A549 (cell line): ENCODE measurements at regions not wholly inside any gene's neighbourhood (a gene's known extent, or its start where the extent isn't known, plus 50 kb on each side); places are given as distances from the start of the nearest gene placed in this dataset.
"Not testable (repeated sequence)": the region's sequence is repeated elsewhere in the genome, so short reads cannot be mapped to it uniquely, and the experiment has no call there.

ENCODE experiments used
- ATAC-seq, 2 experiments: fragments of 200-7000 bp in 1 of 2; fragments of >200 bp in 1 of 2; cut with Nextera tagmentation in 1 of 2; cut with Tn5 transposase in 1 of 2; 3 replicates each; pipeline versions ENCODE4 v1.8.0 to v1.9.1; 2018 to 2020; ENCODE audit warnings: mild to moderate bottlenecking in 1 of 2, moderate library complexity in 1 of 2
- CTCF ChIA-PET: fragments of 300-600 bp; sonication (Branson Sonifier 250); formaldehyde crosslinking; extraction: SDS; loops from one replicate; lab custom pipeline; 2021; ENCODE audit warnings: antibody characterized with exemption, inconsistent platforms; lab: Yijun Ruan, JAX
- POLR2A ChIA-PET: fragments of 350-600 bp; formaldehyde crosslinking; extraction: SDS; loops from one replicate; lab custom pipeline; 2021; ENCODE audit warnings: antibody characterized with exemption, inconsistent platforms; lab: Yijun Ruan, JAX
- DNase-seq, 2 experiments: peaks; one replicate each; pipeline versions ENCODE4 v3.0.0 to v3.0.0-alpha.2; 2011 to 2016; ENCODE audit warnings: low read depth in 1 of 2, low spot score in 1 of 2
- FAIRE-seq: peaks from 2 replicates; lab custom pipeline; 2011; peaks lifted over from hg19 to GRCh38; lab: Jason Lieb, UNC
- H3K27ac ChIP-seq, 2 experiments: fragments of >200 bp; sonication (Bioruptor Twin); formaldehyde crosslinking; 3 replicates each; pipeline ENCODE4 v1.5.1; 2016 to 2017
- H3K4me1 ChIP-seq: fragments of >200 bp; sonication (Bioruptor Twin); formaldehyde crosslinking; 3 replicates; pipeline ENCODE4 v1.6.1; 2016
- H3K4me2 ChIP-seq: fragments of >200 bp; sonication (Bioruptor Twin); formaldehyde crosslinking; 3 replicates; pipeline ENCODE4 v1.6.1; 2016
- H3K4me3 ChIP-seq: fragments of >200 bp; sonication (Bioruptor Twin); formaldehyde crosslinking; 3 replicates; pipeline ENCODE4 v1.5.1; 2016
- H3K9me3 ChIP-seq: fragments of >200 bp; sonication (Bioruptor Twin); formaldehyde crosslinking; 3 replicates; pipeline ENCODE4 v1.6.1; 2016
- EHF ChIP-seq: fragments of 250-450 bp; sonication (Bioruptor Pico); IDR thresholded peaks from 2 replicates; pipeline ENCODE4 v1.5.0; 2020; ENCODE audit warnings: mild to moderate bottlenecking
- EP300 ChIP-seq, 2 experiments: fragments of >200 bp; sonication (Bioruptor Twin); formaldehyde crosslinking; IDR thresholded peaks; 2 replicates in 1 of 2; 3 replicates in 1 of 2; pipeline ENCODE4 v1.6.1; 2016 to 2017
- ESRRA ChIP-seq: fragments of 150-350 bp; IDR thresholded peaks from 2 replicates; pipeline ENCODE4 v1.6.1; 2014; ENCODE audit warnings: mild to moderate bottlenecking, low read length, borderline replicate concordance
- GATA3 ChIP-seq: IDR thresholded peaks from 2 replicates; pipeline ENCODE4 v1.6.1; 2012; ENCODE audit warnings: borderline replicate concordance
- HDAC2 ChIP-seq: fragments of 200-600 bp; sonication (generic); IDR thresholded peaks from 2 replicates; pipeline ENCODE4 v1.6.1; 2016
- JUNB ChIP-seq: fragments of >200 bp; sonication (Bioruptor Twin); formaldehyde crosslinking; IDR thresholded peaks from 2 replicates; pipeline ENCODE4 v1.6.1; 2016
- KDM1A ChIP-seq: fragments of 200-600 bp; sonication (generic); IDR thresholded peaks from 2 replicates; pipeline ENCODE4 v1.6.1; 2016; ENCODE audit warnings: low read depth, mild to moderate bottlenecking
- MAFK ChIP-seq: fragments of 450-650 bp; IDR thresholded peaks from 2 replicates; pipeline ENCODE4 v1.6.1; 2014; ENCODE audit not compliant: partially characterized antibody
- MAZ ChIP-seq: fragments of 150-350 bp; IDR thresholded peaks from 2 replicates; pipeline ENCODE4 v1.6.1; 2014; ENCODE audit warnings: antibody characterized with exemption, low read depth, low read length, borderline replicate concordance
- MYC ChIP-seq: IDR thresholded peaks from 2 replicates; pipeline ENCODE4 v1.6.1; 2012; ENCODE audit warnings: mild to moderate bottlenecking, inconsistent platforms, low read length, improper control_type of control experiment, borderline replicate concordance
- NFE2L2 ChIP-seq: fragments of 150-350 bp; conservative IDR thresholded peaks from 2 replicates; pipeline ENCODE4 v1.6.1; 2014; ENCODE audit warnings: low read length
- NPAS2 ChIP-seq: fragments of 250-450 bp; sonication (Bioruptor Pico); IDR thresholded peaks from 2 replicates; pipeline ENCODE4 v1.8.0; 2022; ENCODE audit warnings: mild to moderate bottlenecking, moderate library complexity, borderline replicate concordance
- POLR2AphosphoS2 ChIP-seq: conservative IDR thresholded peaks from 2 replicates; pipeline ENCODE4 v1.6.1; 2012; ENCODE audit warnings: low read length, improper control_type of control experiment, inconsistent platforms
- SMC3 ChIP-seq: fragments of >200 bp; sonication (Bioruptor Twin); formaldehyde crosslinking; IDR thresholded peaks from 3 replicates; pipeline ENCODE4 v1.6.1; 2018; ENCODE audit warnings: inconsistent platforms
- ZC3H11A ChIP-seq: fragments of 450-650 bp; IDR thresholded peaks from 2 replicates; pipeline ENCODE4 v1.6.1; 2014; ENCODE audit warnings: antibody characterized with exemption, mild to moderate bottlenecking
- ZFP36 ChIP-seq: fragments of 450-650 bp; IDR thresholded peaks from 2 replicates; pipeline ENCODE4 v1.6.1; 2014; ENCODE audit warnings: borderline replicate concordance; ENCODE audit not compliant: partially characterized antibody
- ZNF302 ChIP-seq: fragments of 250-450 bp; sonication (Bioruptor Pico); IDR thresholded peaks from 2 replicates; pipeline ENCODE4 v1.9.0; 2021; ENCODE audit warnings: inconsistent platforms, mild to moderate bottlenecking, moderate library complexity
- WGBS: methylation state at CpG from one replicate; pipeline ENCODE4 v1.1.6; 2017; ENCODE audit errors: missing lambda C conversion rate; 5-methylcytosine and 5-hydroxymethylcytosine counted together
- TF ChIP-seq, protein P1 (sequence below): fragments of 250-450 bp; sonication (Bioruptor Pico); IDR thresholded peaks from 2 replicates; pipeline ENCODE4 v1.5.0; 2020; ENCODE audit warnings: low read depth, mild to moderate bottlenecking, moderate library complexity
- TF ChIP-seq, protein P2 (sequence below): fragments of 200-600 bp; sonication (generic); IDR thresholded peaks from 2 replicates; pipeline ENCODE4 v1.6.1; 2016; ENCODE audit warnings: antibody characterized with exemption, mild to moderate bottlenecking, moderate library complexity
- TF ChIP-seq, protein P3 (sequence below): IDR thresholded peaks from 2 replicates; pipeline ENCODE4 v1.6.1; 2012

DNA sequence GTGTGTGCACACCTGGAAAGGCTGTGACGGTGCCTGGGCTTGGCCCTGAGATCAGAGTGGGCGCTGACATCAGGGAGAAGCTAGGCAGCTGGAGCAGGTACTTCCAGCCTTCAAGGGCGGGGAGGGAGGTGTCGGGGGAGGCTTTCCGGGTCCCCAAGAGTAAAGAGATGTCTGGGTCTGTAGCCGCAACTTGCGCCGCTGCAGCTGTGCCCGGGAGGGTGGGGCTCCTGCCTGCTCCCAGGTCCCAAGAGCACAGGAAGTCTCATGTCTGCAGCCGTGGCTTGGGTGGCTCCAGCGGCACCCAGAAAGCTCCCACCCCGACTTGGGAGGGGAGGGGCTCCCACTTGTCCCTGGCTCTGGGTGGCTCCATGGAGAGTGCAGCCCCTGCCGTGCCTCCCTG, 103.2 kb upstream of the BNIP2 start:
- POLR2A ChIA-PET = no interaction called here
- no peak overlapping the region for H3K4me2 ChIP-seq
- ATAC-seq (no peak), DNase-seq (no peak), FAIRE-seq (no peak)
- no peaks in the 10 kb centered on the region for H3K4me1 ChIP-seq
- no peak overlapping the region for H3K4me3 ChIP-seq
- H3K27ac ChIP-seq = no peak overlapping the region
- CTCF ChIA-PET = interaction anchor here (1.3 to 1.7 kb wide), 2 partner anchors 9 to 27 kb away, joined by 3 to 4 read pairs; no protein-coding TSS in a partner anchor
- TF ChIP-seq EHF (CRISPR knock-in tag) (no peak), ZC3H11A (no peak), ZFP36 (no peak), NPAS2 (no peak)
- WGBS = 41% methylated on average over 12 of the region's 13 CpGs
- no peaks in the 10 kb centered on the region for H3K9me3 ChIP-seq

DNA sequence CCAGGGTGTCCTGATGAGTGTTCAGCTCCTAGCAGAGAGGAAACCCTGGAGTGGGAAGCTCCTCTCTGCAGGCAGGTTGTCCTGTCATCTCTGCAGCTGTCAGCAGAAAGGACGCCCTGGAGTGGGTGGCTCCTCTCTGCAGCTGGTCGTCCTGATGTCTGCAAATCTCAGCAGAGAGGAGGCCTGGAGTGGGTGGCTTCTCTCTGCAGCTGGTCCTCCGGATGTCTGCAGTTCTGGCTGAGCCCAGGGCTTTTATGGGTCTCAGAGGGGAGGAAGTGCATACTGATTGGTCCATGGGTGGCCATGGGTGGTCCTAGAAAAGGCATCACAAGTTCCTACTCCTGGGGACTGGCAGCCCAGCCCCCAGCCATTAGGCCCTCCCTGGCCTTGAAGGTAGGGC, 102.6 kb upstream of the BNIP2 start:
- POLR2A ChIA-PET = no interaction called here
- no peak for TF ChIP-seq HDAC2
- TF ChIP-seq, protein P1, sequence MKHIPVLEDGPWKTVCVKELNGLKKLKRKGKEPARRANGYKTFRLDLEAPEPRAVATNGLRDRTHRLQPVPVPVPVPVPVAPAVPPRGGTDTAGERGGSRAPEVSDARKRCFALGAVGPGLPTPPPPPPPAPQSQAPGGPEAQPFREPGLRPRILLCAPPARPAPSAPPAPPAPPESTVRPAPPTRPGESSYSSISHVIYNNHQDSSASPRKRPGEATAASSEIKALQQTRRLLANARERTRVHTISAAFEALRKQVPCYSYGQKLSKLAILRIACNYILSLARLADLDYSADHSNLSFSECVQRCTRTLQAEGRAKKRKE (CRISPR knock-in tag) = no peak
- no peak for TF ChIP-seq ZNF302 (CRISPR knock-in tag)
- 16% methylated on average over 3 of the region's 3 CpGs for WGBS
- CTCF ChIA-PET = interaction anchor here (1.0 to 1.7 kb wide), 3 partner anchors 10 to 27 kb away, joined by 3 to 4 read pairs (median 3); no protein-coding TSS in a partner anchor
- Histone ChIP-seq H3K4me3 (no peak overlapping the region), H3K27ac (no peak overlapping the region), H3K4me2 (no peak overlapping the region), H3K9me3 (no peaks in the 10 kb centered on the region), H3K4me1 (no peaks in the 10 kb centered on the region)
- DNase-seq (no peak), ATAC-seq (no peak), FAIRE-seq (no peak)

DNA sequence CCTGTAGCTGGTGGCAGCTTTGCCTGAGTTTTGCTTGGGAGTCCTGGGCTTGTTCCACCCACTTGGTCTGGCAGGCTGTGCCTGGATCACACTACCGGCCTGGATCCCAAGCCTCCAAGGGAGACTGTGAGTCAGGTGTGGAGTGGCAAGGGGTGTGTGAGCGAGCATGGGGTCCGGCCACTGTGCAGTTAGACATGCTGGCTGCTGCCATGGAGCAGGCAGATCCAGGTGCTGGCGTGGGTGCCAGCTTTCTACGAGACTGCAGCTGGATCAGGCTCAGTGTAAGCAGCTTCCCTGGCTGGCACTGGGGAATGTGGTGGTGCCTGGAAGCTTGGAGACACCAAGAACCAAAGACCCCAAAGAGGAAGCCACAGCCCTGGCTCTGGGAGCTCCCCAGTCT, 102.0 kb upstream of the BNIP2 start:
- Histone ChIP-seq H3K4me3 (no peak overlapping the region), H3K4me1 (no peaks in the 10 kb centered on the region), H3K27ac (no peak overlapping the region), H3K4me2 (no peak overlapping the region), H3K9me3 (no peaks in the 10 kb centered on the region)
- no peak for DNase-seq
- CTCF ChIA-PET = interaction anchor here (0.6 to 1.7 kb wide), 4 partner anchors 11 to 67 kb away, joined by 3 to 4 read pairs (median 3); no protein-coding TSS in a partner anchor
- ATAC-seq = no peak
- TF ChIP-seq MYC = no peak
- no peak for TF ChIP-seq ZFP36
- TF ChIP-seq KDM1A = no peak
- TF ChIP-seq, protein P2, sequence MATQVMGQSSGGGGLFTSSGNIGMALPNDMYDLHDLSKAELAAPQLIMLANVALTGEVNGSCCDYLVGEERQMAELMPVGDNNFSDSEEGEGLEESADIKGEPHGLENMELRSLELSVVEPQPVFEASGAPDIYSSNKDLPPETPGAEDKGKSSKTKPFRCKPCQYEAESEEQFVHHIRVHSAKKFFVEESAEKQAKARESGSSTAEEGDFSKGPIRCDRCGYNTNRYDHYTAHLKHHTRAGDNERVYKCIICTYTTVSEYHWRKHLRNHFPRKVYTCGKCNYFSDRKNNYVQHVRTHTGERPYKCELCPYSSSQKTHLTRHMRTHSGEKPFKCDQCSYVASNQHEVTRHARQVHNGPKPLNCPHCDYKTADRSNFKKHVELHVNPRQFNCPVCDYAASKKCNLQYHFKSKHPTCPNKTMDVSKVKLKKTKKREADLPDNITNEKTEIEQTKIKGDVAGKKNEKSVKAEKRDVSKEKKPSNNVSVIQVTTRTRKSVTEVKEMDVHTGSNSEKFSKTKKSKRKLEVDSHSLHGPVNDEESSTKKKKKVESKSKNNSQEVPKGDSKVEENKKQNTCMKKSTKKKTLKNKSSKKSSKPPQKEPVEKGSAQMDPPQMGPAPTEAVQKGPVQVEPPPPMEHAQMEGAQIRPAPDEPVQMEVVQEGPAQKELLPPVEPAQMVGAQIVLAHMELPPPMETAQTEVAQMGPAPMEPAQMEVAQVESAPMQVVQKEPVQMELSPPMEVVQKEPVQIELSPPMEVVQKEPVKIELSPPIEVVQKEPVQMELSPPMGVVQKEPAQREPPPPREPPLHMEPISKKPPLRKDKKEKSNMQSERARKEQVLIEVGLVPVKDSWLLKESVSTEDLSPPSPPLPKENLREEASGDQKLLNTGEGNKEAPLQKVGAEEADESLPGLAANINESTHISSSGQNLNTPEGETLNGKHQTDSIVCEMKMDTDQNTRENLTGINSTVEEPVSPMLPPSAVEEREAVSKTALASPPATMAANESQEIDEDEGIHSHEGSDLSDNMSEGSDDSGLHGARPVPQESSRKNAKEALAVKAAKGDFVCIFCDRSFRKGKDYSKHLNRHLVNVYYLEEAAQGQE = no peak
- no peak for TF ChIP-seq MAZ
- no peak for TF ChIP-seq NFE2L2
- no peak for TF ChIP-seq JUNB
- TF ChIP-seq, protein P3, sequence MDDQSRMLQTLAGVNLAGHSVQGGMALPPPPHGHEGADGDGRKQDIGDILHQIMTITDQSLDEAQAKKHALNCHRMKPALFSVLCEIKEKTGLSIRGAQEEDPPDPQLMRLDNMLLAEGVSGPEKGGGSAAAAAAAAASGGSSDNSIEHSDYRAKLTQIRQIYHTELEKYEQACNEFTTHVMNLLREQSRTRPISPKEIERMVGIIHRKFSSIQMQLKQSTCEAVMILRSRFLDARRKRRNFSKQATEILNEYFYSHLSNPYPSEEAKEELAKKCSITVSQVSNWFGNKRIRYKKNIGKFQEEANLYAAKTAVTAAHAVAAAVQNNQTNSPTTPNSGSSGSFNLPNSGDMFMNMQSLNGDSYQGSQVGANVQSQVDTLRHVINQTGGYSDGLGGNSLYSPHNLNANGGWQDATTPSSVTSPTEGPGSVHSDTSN = no peak
- TF ChIP-seq ESRRA = no peak
- TF ChIP-seq POLR2AphosphoS2 = no peak
- TF ChIP-seq MAFK = no peak
- no peak for TF ChIP-seq GATA3
- TF ChIP-seq HDAC2 = no peak
- TF ChIP-seq EP300 (IDR thresholded peaks at IDR 0.05) = no peak
- TF ChIP-seq SMC3 = no peak
- POLR2A ChIA-PET = no interaction called here
- 33% methylated on average over 5 of the region's 5 CpGs for WGBS
- FAIRE-seq = no peak

DNA sequence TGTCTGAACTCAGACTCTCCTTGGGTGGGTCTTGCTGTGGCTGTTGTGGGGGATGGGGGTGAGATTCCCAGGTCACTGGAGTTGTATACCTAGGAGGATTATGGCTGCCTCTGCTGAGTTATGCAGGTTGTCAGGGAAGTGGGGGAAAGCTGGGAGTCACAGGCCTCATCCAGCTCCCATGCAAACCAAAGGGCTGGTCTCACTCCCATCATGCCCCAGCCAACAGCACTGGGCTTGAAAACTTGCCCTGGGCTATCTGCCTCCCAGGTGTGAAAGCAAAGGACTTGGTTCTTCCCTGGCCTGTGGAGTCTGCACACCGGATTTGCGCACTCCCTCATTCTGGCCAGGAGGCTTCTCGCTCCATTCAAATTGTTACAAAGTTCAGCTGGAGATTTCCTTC, 97.3 kb upstream of the BNIP2 start:
- H3K27ac ChIP-seq, POLR2A ChIA-PET, FAIRE-seq: not testable (repeated sequence)

DNA sequence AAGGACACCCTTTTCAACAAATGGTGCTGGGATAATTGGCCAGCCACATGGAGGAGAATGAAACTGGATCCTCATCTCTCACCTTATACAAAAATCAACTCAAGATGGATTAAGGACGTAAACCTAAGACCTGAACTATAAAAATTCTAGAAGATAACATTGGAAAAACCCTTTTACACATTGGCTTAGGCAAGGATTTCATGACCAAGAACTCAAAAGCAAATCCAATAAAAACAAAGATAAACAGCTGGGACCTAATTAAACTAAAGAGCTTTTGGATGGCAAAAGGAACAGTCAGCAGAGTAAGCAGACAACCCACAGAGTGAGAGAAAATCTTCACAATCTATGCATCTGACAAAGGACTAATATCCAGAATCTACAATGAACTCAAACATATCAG, 96.9 kb upstream of the BNIP2 start:
- WGBS = 47% methylated on average over 1 of the region's 1 CpG
- ATAC-seq, H3K4me1 ChIP-seq, H3K4me2 ChIP-seq, POLR2A ChIA-PET, FAIRE-seq, H3K9me3 ChIP-seq, CTCF ChIA-PET, H3K4me3 ChIP-seq, DNase-seq, H3K27ac ChIP-seq: not testable (repeated sequence)

More for the DNA sequence above, 97.3 kb upstream of the BNIP2 start:
- DNase-seq, H3K4me1 ChIP-seq, CTCF ChIA-PET, H3K4me2 ChIP-seq, H3K4me3 ChIP-seq, H3K9me3 ChIP-seq, ATAC-seq: not testable (repeated sequence)
- 94% methylated on average over 3 of the region's 3 CpGs for WGBS
